K562 (cell line): ENCODE measurements at regions not wholly inside any gene's neighbourhood (a gene's known extent, or its start where the extent isn't known, plus 50 kb on each side); places are given as distances from the start of the nearest gene placed in this dataset.

Experiments
- ATAC-seq: fragments of 200-7000 bp; cut with Tn5 transposase; 3 replicates; pipeline ENCODE4 v1.9.1; 2020; ENCODE audit warnings: moderate library complexity
- BruUV-seq: library from RNA; stranded (reverse); fragments of 400-500 nt; replicated peaks from 2 replicates; lab custom pipeline; 2021; lab: Mats Ljungman, UMichigan
- CTCF ChIA-PET: fragments of 300-600 bp; formaldehyde crosslinking; extraction: SDS; loops from one replicate; lab custom pipeline; 2021; ENCODE audit warnings: low intra/inter-chr PET ratio; lab: Yijun Ruan, JAX
- POLR2A ChIA-PET: fragments of 300-600, 350-650 bp; sonication (Branson Sonifier 250); formaldehyde crosslinking; extraction: SDS; loops from one replicate; lab custom pipeline; 2021; ENCODE audit warnings: antibody characterized with exemption, inconsistent platforms; lab: Yijun Ruan, JAX
- DNase-seq, 4 experiments: peaks; one replicate each; pipeline versions ENCODE4 v3.0.0 to v3.0.0-alpha.2; 2011 to 2018; ENCODE audit warnings: low spot score in 3 of 4, mixed read lengths in 3 of 4; ENCODE audit errors: extremely low read depth in 1 of 4
- FAIRE-seq: peaks from 2 replicates; lab custom pipeline; 2011; peaks lifted over from hg19 to GRCh38; lab: Jason Lieb, UNC
- H2AFZ ChIP-seq: 2 replicates; pipeline ENCODE4 v1.6.0; 2011; ENCODE audit warnings: low read depth, low read length, control low read depth, inconsistent platforms
- H3K27ac ChIP-seq: fragments of 200-600 bp; 3 replicates; pipeline ENCODE4 v1.8.0; 2011; ENCODE audit warnings: low read depth, mild to moderate bottlenecking, control low read depth, inconsistent platforms, low read length, moderate library complexity, mixed read lengths; ENCODE audit errors: extremely low read depth
- H3K27me3 ChIP-seq, 2 experiments: fragments of 300-600 bp in 1 of 2; 2 replicates in 1 of 2; 3 replicates in 1 of 2; pipeline versions ENCODE4 v1.6.0 to v1.8.0; 2011; ENCODE audit warnings: inconsistent platforms in 2 of 2, low read length in 2 of 2, mild to moderate bottlenecking in 1 of 2, mixed read lengths in 1 of 2, moderate library complexity in 1 of 2; ENCODE audit not compliant: control insufficient read depth in 2 of 2, insufficient read depth in 2 of 2
- H3K36me3 ChIP-seq: fragments of 300-600 bp; 3 replicates; pipeline ENCODE4 v1.8.0; 2011; ENCODE audit warnings: mild to moderate bottlenecking, low read length, inconsistent platforms; ENCODE audit not compliant: control insufficient read depth, insufficient read depth
- H3K4me1 ChIP-seq, 2 experiments: fragments of 200-600 bp in 1 of 2; replicated peaks in 1 of 2; 2 replicates in 1 of 2; 3 replicates in 1 of 2; pipeline versions ENCODE4 v1.5.1 to v1.8.0; 2011; ENCODE audit warnings: inconsistent platforms in 2 of 2, low read length in 2 of 2, mild to moderate bottlenecking in 1 of 2, mixed read lengths in 1 of 2, moderate library complexity in 1 of 2; ENCODE audit not compliant: control insufficient read depth in 2 of 2, insufficient read depth in 2 of 2
- H3K4me2 ChIP-seq: 2 replicates; pipeline ENCODE4 v1.6.1; 2011; ENCODE audit warnings: low read length, control low read depth, inconsistent platforms, mixed read lengths; ENCODE audit not compliant: insufficient read depth
- H3K4me3 ChIP-seq: fragments of 200-600 bp; sonication (generic), shearing (Covaris generic); 2 replicates; pipeline ENCODE4 v1.5.1; 2016; ENCODE audit warnings: control low read depth, inconsistent platforms
- H3K79me2 ChIP-seq: fragments of 200-600 bp; 3 replicates; pipeline ENCODE4 v1.8.0; 2011; ENCODE audit warnings: low read length, inconsistent platforms; ENCODE audit not compliant: control insufficient read depth, insufficient read depth
- H3K9ac ChIP-seq, 2 experiments: 2 replicates each; pipeline versions ENCODE4 v1.6.0 to v1.6.1; 2011; ENCODE audit warnings: low read depth in 2 of 2, low read length in 2 of 2, control low read depth in 1 of 2, inconsistent platforms in 1 of 2, mild to moderate bottlenecking in 1 of 2, mixed read lengths in 1 of 2; ENCODE audit not compliant: insufficient read depth in 1 of 2
- H3K9me1 ChIP-seq: one replicate; pipeline ENCODE4 v1.6.0; 2011; ENCODE audit warnings: inconsistent platforms, mild to moderate bottlenecking, low read length, moderate library complexity; ENCODE audit not compliant: control insufficient read depth, insufficient read depth
- H3K9me3 ChIP-seq: replicated peaks from 2 replicates; pipeline ENCODE4 v1.5.1; 2011; ENCODE audit warnings: low read depth, low read length, inconsistent platforms; ENCODE audit not compliant: control insufficient read depth, insufficient read depth
- H4K20me1 ChIP-seq: replicated peaks from 2 replicates; pipeline ENCODE4 v1.6.1; 2011; ENCODE audit warnings: low read length, inconsistent platforms, mixed read lengths; ENCODE audit not compliant: control insufficient read depth, insufficient read depth
- BRF1 ChIP-seq: IDR thresholded peaks from 3 replicates; pipeline ENCODE4 v1.6.1; 2011; ENCODE audit warnings: borderline replicate concordance, mild to moderate bottlenecking; ENCODE audit not compliant: insufficient read length; ENCODE audit errors: extremely low read depth
- DLX4 ChIP-seq: fragments of 250-450 bp; sonication (Bioruptor Pico); IDR thresholded peaks from 2 replicates; pipeline ENCODE4 v1.6.1; 2021; ENCODE audit warnings: mild to moderate bottlenecking
- HMGN3 ChIP-seq: IDR thresholded peaks from 2 replicates; pipeline ENCODE4 v1.6.1; 2011; ENCODE audit warnings: borderline replicate concordance, low read depth, mild to moderate bottlenecking, mixed read lengths, low read length; ENCODE audit not compliant: insufficient read length; ENCODE audit errors: extremely low read depth
- KAT2B ChIP-seq: IDR thresholded peaks from one replicate; pipeline ENCODE4 v1.6.1; 2012; ENCODE audit warnings: low read depth, mild to moderate bottlenecking, control low read depth, inconsistent platforms, low read length, moderate library complexity
- RFX1 ChIP-seq: fragments of 450-650 bp; IDR thresholded peaks from 2 replicates; pipeline ENCODE4 v1.6.1; 2016; ENCODE audit warnings: mild to moderate bottlenecking, moderate library complexity
- SNAPC5 ChIP-seq: fragments of 250-450 bp; sonication (Bioruptor Pico); IDR thresholded peaks from 2 replicates; pipeline ENCODE4 v1.8.0; 2021; ENCODE audit warnings: moderate library complexity, mild to moderate bottlenecking, inconsistent platforms
- TEAD4 ChIP-seq, 2 experiments: sonication (generic) in 1 of 2; formaldehyde crosslinking in 1 of 2; IDR thresholded peaks; 2 replicates each; pipeline versions ENCODE4 v1.6.1 to v1.8.0; 2012 to 2022; ENCODE audit warnings: borderline replicate concordance in 1 of 2, inconsistent platforms in 1 of 2, low read length in 1 of 2, mild to moderate bottlenecking in 1 of 2, missing genetic modification reagents in 1 of 2
- ZNF436 ChIP-seq: fragments of 250-450, 450-650 bp; sonication (Bioruptor Pico); formaldehyde crosslinking; IDR thresholded peaks from 2 replicates; pipeline ENCODE4 v1.7.0; 2020; ENCODE audit warnings: mild to moderate bottlenecking
- WGBS: fragments of 100-300 bp; shearing (Covaris generic); methylation state at CpG from one replicate; pipeline ENCODE4 v1.1.6; 2016; ENCODE audit warnings: low coverage, mixed read lengths; ENCODE audit not compliant: insufficient coverage; ENCODE audit errors: missing lambda C conversion rate; 5-methylcytosine and 5-hydroxymethylcytosine counted together
- in situ Hi-C: fragments of 300-500 bp; cut with MboI; formaldehyde crosslinking; loops from 4 replicates; pipeline ENCODE4 v1.15.0; 2018; ENCODE audit warnings: inconsistent platforms, mixed read lengths
- intact Hi-C: fragments of 100-400 bp; cut with micrococcal nuclease; formaldehyde crosslinking; loops from 2 replicates; pipeline ENCODE4 v1.14.2; 2022

- no peak for ATAC-seq
- in situ Hi-C loops (no loop called here), intact Hi-C loops (no loop called here)
- CTCF ChIA-PET: no interaction called here
- 0% methylated on average over 1 of the region's 1 CpG for WGBS
- DNase-seq: no peak
- no peak overlapping the region for H3K4me3 ChIP-seq
- H3K79me2 ChIP-seq: no peaks in the 10 kb centered on the region
- FAIRE-seq: no peak
- TF ChIP-seq DLX4 (CRISPR knock-in tag): no peak
- no peak for TF ChIP-seq BRF1
- no peak for TF ChIP-seq RFX1
- no peak for TF ChIP-seq HMGN3
- TF ChIP-seq KAT2B: no peak
- no peak for TF ChIP-seq SNAPC5
- TF ChIP-seq ZNF436 (CRISPR knock-in tag): no peak
- TF ChIP-seq TEAD4 (IDR thresholded peaks at IDR 0.05; ENCODE audit: low read length): no peak
- TF ChIP-seq TEAD4 (CRISPR knock-in tag; IDR thresholded peaks at IDR 0.05; ENCODE audit: borderline replicate concordance): no peak
- no peak overlapping the region for H3K4me2 ChIP-seq
- BruUV-seq: no TSS peak
- POLR2A ChIA-PET: no interaction called here
- H3K27me3 ChIP-seq: no peaks in the 10 kb centered on the region
- H3K9me1 ChIP-seq: no peaks in the 10 kb centered on the region
- H3K9ac ChIP-seq: no peak overlapping the region
- H2AFZ ChIP-seq: no peak overlapping the region
- no peaks in the 10 kb centered on the region for H3K36me3 ChIP-seq
- no peak overlapping the region for H3K27ac ChIP-seq
- no peaks in the 10 kb centered on the region for H4K20me1 ChIP-seq
- no peaks in the 10 kb centered on the region for H3K9me3 ChIP-seq
- no peaks in the 10 kb centered on the region for H3K4me1 ChIP-seq
These were observed 136.7 kb upstream of the ARG1 start for GRCh38 chr6:131436358-131436757.
